NCI-H82 treated with DMSO at 0.1 percent for 48 hours (cell line): ENCODE measurements at regions not wholly inside any gene's neighbourhood (a gene's known extent, or its start where the extent isn't known, plus 50 kb on each side); places are given as distances from the start of the nearest gene placed in this dataset.

Experiments used
- DNase-seq: peaks from one replicate; lab custom pipeline; 2025; ENCODE audit not compliant: unreplicated experiment; lab: John Stamatoyannopoulos, UW

DNA sequence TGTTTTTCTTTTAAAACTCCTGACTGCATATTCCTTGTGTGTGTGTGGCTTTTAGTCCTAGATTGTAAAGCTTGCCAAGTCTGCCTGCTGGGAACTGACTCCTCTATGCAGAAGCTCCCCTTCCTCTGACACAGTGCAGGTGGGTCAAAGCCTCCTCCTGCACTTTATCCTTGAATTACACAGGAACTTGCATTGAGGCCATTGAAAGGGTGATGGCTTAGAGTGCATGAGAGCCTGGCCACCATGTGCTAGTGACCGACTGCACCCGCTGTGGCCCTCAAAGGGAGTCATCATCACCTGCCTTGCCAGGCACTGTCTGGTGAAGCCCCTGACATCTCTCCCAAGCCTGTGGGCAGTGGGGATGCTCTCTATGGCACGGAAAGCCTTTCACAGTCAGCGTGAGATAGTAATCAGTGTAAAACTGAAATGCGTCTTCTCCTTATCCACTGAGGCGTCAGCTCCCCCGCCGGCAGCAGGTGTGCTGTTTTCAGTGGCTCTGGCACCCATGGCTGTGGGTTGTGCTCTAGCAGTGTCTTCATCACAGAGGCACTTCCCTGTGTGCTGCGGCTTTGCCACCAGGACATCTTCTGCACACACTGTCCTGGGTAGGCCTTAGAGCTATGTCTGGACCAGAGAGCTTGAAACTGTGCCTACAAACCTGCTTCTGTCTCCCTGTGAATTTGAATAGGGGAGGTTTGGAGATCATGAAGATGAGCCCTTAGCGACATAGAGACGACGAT lies 87.9 kb downstream of the THBS2 start:
- no peak for DNase-seq

DNA sequence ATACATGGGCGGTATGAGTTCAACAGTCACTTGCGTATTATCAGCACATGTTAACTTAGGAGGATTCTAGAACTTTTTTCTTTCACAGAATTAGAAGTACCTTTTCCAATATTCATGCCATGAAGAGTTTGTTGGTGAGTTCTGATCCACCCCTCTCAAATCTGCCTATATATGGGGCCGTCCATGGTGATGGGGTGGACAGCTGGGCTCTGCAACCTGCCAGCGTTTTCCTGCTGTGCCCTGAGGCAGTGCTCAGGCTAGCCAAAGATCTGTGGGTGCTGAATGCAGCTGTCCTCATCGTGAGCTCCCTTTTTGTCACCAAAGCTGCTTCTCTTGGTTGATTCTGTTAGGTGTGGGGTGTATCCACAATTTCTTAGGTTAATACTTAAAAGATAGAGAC lies 88.7 kb downstream of the THBS2 start:
- DNase-seq, result no peak

DNA sequence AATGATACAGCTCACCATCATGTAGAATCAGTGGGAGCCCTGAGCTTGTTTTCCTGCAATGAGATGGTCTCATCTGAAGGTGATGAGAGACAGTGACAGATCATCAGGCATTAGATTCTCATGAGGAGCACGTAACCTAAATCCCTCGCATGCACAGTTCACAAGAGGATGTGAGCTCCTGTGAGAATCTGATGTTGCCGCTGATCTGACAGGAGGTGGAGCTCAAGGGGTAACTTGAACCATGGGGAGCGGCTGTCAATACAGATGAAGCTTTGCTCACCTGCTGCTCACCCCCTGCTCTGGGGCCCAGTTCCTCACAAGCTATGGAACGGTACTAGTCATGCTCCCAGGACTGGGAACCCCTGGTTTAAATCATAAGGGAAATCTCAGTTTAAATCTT lies 89.2 kb downstream of the THBS2 start:
- DNase-seq, result no peak

DNA sequence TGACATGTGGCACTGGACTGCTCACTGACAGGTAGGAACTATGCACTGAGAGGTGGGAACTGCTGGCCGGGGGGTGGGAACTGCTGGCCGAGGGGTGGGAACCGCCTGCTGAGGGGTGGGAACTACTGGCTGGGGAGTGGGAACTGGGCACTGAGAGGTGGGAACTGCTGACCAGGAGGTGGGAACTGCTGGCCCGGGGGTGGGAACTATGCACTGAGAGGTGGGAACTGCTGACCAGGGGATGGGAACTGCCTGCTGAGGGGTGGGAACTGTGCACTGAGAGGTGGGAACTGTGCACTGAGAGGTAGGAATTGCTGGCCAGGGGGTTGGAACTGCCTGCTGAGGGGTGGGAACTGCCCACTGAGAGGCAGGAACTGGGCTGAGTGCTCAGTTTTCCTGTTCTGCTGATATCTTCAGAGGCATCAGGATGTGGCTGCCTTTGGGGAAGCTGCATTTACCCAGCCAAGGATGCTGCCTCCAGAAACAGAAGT lies 90.2 kb downstream of the THBS2 start:
- DNase-seq, result no peak

DNA sequence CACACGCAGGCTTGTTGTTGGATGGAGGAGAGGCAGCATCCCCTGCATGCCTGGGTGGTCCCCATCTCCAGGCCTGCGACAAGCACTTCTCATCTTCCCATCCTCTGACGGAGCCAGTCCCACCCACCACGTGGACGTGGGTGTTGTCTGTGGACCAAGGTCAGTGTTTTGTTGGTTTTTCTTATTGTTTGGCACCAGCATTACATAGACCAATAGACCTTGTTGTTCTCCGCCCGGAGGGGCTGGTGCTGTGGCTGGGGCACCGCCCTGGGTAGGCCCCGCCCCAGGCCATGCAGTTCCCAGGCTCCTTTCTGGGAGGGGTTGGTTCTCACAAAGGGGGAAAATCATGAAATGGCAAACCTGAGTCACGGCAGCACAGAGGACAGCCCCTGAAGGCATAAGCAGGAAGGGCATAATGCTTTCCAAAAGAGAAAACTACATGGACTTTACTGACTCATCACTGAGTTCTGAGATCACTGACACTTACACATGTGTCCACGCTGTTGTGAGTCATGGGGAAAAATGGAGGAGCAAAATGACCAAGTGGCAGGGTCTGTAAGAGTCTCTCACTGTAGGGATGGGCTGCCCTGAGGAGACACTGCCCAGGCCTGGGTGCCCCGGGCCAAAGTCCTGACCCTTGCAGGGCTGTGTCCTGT lies 90.8 kb downstream of the THBS2 start:
- DNase-seq, result no peak

DNA sequence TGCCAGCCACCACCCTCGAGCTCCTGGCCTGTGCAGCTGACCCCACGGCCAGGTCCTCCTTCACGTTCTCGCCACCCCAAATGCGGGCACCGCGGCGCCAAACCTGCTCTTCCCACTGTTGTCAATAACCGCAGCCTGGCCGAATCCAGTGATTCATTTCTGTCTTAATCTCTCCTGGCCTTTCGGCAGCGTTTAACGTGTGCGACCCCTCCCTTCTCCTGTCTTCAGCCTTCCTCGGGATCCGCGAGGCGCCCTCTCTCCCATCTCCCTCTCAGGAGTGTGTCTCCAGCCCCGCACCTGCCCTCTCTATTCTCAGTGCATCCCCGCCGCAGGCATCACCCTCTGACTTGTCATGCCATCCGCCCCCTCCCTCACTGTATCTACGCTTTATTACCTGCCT lies 91.4 kb downstream of the THBS2 start:
- DNase-seq, result no peak

DNA sequence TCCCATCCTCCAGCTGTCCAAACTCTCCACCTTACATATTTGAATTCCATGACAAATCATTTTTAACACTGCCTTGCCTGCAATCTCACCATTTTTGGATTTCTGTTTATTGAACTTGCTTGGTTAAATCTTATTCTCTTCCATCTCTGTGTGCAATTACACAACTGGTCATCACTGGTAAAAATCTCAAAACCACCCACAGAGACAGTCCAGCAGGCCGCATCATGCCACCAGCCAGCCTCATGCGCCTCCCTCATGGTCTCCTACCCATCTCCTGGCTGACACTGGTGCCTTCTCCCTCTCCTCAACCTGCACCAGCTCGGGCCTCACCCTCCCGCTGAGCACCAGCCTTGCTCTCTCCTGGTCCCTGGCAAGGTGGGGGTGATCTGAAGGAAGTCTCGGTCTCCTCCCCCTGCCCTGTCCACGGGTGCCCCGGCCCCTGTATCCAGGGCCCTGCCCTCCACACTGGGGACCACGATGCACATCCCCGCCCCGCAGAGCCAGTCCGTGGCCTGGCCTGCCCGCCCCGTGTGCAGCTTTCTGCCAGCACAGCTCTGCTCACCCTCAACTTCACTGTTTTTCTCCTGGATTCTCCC lies 92.0 kb downstream of the THBS2 start:
- no peak for DNase-seq

DNA sequence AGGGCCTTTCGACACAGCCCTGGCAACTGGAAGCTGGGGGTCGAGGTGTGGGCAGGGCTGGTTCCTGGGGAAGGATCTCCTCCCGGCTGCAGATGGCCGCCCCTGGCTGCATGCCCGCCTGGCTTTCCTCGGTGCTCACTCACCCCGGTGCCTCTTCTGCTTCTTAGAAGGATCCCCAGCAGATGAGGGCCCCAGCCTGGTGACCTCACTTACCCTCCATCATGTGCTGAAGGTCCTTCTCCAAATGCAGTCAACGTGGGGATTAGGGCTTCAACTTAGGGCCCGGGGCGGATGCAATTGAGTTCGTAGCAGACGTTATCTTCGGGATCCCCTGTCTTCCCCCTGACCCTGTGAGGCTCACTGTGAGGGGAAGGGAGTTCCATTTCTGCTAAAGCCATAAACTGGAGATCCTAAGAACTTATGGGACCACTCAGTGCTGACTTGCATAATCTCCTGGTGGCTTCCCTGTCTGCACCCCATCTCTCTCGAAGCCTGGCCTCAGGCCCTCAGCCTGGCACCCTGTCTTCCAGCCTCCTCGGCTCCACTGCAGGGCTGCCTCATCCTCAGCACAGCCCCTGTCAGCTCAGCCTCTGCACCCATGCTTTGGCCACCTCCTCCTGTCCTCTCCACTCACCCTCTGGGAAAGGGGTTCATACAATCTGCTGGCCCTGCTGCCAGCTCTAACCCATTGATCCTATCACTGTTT lies 92.6 kb downstream of the THBS2 start:
- no peak for DNase-seq

DNA sequence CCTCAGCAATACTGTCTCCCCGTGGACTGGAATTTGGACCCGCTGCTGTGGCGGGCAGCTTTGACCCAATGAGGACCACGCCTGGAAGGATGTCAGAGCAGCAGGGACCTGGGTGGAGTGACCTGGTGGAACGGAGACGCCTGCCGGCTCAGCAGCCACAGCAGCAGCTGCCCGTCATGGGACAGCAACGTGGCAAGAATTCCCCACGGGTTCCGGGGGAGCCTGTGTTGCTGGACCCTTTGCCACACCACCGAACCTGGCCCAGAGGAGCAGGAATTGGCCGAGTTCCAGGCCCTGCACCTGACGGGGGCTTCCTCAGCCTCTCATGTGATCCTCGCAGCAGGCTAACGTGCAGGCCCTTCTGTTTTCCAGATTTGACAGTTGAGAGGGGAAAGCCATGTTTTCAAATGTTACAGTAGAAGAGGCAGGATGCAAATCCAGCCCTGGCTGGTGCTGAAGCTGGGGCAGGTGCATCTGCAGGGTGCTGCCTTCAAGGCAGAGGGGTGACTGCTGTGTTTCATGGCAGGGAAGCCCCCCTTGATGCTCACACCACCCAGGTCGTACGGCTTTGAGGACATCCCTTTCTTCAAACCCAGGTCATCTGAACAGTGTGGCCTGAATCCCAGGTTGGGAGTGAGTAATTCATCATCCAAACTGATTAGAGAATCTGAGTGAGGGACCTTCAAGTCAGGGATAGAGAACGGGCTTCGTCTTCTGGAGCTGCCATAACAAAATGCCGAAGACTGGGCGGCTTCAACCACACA lies 93.4 kb downstream of the THBS2 start:
- DNase-seq, result no peak

DNA sequence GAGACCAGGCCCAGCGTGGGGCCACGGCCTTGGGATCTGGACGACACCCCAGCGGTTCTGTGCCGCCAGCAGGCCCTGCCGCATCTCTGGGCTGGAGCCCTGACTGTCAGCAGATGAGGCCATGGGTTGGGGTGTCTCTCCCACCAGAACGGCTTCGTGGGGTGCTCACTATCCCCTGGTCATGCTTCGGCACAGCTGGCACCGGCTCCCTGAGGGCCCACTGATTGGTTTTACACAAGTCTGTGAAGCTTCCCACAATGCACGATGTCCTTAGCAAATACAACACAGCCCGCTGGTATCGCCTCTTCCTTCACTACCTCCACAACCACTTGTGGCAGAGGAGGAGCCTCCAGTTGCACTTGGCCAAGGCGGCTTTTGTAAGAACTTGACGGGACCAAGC lies 94.3 kb downstream of the THBS2 start:
- no peak for DNase-seq

DNA sequence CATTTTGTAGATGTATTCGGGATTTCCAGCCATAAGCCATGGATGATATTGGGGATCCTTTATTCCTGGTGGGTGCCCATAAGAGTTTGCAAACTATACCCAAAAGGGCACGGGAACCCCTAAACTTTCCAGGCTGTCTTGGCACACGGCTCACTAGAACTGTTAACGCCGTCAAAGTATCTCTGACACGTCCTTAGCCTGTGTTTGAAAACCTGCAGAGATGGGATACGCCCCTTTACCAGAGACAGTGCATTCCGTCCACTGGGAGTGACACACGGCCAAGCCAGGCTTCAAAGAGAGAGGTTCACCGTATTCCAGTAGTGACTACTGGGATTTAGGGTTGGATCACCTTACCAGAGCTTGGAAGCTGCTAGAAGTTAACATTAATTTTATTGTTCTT lies 95.0 kb downstream of the THBS2 start:
- DNase-seq, result no peak

DNA sequence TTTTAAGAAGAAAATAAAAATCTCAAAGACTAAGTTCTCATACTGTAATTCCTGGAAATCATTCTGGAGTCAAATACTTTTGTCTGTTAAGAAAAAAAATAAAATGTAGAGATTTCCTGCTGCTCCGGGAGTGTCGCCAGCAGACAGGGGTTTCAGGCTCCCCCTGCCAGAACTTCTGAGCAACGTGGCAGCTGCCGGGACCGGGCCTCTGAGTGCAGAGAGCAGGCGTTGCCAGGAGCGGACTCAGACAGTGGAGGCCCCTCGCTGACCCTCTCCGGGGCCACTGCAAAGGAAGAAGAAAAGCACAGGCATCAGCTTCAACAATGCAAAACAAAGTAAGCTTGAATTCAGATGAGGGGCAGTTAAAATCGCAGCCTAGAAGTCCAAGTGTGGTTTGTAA lies 95.5 kb downstream of the THBS2 start:
- no peak for DNase-seq

DNA sequence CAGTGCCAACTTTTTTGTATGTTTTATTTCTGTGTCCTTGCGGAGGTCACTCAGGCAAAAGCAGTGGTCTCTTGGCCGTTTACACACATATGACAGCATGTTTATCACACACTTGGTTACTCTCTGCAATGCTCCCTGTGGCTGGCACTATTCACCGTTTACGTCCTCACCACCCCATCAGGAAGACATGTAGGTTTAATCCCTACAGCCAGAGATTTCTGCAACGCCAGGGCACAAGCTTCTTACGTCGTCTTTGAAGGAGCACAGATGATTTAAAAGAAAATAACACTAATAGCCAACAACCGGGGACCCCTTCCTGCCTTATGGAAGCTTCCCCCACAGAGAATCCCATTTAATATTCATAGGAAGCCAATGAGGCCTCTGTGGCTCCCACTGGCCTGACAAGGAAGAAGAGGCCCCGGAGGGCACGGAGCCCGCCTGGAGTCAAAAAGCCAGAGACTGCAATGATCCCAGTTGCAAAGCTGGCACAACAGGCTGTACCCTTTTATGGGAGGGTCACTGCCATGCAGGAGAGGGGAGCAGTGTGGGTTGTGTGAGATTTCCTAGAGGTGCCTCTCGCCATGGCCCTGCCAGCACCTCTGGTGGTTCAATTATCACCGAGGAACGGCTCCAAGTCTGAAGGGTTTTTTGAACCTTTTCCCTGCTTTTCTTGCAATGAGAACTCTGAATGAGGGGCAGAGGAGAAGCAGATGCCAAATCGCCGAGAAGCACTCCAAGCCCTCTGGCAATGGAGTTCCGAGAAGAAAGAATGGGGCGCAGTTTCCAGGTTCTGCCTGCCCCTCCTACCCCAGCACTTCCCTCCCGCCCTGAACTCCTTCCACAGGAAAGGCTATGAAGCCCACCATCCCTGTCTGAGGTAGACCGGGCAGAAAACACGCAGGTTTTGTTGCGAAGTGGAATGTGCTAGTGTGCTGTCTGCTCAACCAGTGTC lies 96.2 kb downstream of the THBS2 start:
- no peak for DNase-seq

DNA sequence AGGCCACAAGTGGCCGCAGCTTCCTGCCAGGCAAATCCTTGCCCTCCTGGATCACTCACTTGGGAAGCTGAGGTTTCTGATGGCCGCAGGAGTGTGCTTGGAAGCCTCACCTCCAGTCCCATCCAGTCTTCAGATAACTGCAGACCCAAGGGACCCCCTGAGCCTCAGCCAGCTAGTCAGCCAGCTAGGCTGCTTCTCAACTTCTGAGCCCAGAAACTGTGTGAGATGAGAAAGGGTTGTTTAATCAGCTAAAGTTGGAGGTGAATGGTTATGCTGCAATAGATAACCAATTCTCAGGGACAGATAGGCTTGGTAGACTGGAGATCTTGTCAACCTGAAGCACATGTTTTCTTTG lies 96.9 kb downstream of the THBS2 start:
- no peak for DNase-seq

DNA sequence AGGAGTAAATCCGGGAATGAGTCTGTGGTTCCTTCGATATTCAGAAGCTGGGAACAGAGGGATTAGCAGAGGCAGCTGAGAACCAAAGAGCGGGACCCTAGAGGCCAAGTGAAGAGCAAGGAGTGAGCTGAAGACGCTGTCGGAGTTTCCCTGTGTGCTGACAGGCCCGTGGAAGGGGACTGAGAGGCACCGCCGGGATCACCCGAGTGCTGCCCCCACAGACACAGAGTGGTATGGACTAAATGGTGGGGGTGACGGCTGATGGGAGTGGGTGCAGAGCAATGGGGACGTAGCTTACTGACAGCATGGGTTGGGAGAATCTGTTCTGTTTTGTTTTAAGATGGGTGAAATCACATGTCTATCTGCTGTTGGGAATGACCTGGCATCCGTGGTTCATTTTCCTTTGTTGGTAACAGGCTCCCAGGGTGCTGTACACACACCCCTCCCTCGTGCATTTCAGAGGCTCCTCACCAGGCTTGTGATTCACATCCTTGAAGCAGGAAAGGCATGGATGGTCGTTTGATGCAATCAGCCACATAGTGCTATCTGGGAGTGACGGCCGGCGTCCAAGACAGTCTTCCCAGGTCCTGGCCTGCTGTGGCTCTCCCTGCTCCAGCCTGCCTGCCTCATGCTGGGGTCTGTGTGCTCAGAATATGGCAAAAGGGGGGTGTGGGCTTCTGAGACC lies 97.4 kb downstream of the THBS2 start:
- no peak for DNase-seq

DNA sequence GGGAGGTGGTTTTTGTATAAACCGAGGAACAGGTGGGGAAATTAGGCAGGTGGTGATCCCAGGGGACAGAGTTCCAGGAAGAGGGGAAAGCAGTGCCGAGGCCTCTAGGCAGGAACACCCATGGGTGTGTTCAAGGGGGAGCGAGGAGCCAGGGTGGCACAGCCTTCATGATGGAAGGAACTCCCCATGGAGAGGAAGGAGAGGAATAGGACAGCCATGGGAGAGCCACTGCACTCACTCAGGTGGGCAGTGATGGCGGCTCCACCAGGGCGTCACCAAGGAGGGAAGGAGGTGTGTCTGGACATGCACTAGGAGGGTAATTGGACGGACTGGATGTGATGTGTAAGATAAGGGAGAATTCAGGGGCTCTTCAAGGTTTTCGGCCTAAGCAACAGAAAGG lies 98.2 kb downstream of the THBS2 start:
- DNase-seq, result no peak

DNA sequence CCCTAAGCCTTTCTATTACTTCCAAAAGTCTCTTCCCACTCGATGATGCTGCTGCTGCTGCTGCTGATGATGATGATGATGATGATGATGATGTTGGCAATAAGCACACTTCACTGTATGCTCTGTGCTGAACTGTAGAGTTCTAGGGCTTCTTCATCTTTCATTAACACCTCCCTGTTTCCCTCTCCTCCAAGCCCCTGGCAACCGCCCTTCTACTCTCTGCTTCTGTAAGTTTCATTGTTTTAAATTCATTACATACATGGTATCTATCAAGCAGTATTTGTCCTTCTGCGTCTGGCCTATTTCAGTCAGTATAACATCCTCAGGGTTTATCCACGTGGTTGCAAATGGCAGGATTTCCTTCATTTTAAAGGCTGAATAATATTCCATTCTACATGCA lies 100.2 kb downstream of the THBS2 start:
- no peak for DNase-seq

DNA sequence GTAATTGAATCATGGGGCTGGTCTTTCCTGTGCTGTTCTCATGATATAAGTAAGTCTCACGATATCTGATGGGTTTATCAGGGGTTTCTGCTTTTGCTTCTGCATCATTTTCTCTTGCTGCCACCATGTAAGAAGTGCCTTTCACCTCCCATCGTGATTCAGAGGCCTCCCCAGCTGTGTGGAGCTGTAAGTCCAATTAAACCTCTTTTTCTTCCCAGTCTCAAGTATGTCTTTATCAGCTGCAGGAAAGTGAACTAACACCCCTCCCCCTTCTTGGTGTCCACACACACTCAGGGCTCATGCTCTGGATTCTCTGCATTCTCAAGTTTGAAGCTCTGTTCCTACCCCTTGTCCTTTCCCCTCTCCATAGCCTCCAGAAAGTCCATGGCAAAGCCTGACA lies 107.1 kb downstream of the THBS2 start:
- no peak for DNase-seq

DNA sequence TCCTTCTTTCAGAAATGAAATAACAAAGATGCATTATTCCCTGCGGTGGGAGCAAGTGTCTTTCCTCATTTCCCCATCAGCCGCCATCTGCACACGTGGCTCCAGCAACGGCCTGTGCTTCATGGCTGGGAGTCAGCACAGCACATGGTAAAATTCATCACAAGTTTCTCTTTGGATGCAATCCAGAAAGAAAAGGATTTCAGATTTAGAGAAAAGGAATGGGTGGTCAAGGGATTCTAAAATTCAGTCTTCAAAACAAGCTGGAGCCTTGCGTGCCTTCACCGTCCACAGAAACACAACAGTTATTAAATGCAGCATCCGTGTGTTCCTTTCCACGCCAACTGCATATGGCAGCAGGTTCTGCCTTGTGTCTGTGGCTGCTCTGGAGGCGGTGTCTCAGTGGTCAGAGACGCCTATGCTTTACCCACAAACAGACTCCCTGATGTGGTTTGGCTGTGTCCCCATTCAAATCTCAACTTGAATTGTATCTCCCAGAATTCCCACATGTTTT lies 107.6 kb downstream of the THBS2 start:
- no peak for DNase-seq
